ENCODE measurements at regions not wholly inside any gene's neighbourhood (a gene's known extent, or its start where the extent isn't known, plus 50 kb on each side); places are given as distances from the start of the nearest gene placed in this dataset.

GRCh38 chr13:82829040-82829439, 1053.2 kb downstream of the SLITRK1 start:
- TF ChIP-seq CTCF (conservative IDR thresholded peaks at IDR 0.05; ENCODE audit: low read depth, low read length): no peak
- TF ChIP-seq EZH2 (IDR thresholded peaks at IDR 0.05; ENCODE audit: low read length, unreplicated experiment): no peak
